Esophagus squamous epithelium (tissue), 5 donors: ENCODE measurements at regions not wholly inside any gene's neighbourhood (a gene's known extent, or its start where the extent isn't known, plus 50 kb on each side); places are given as distances from the start of the nearest gene placed in this dataset.

Experiments used
- DNase-seq: peaks from one replicate; lab custom pipeline; 2025; lab: John Stamatoyannopoulos, UW
- H3K27ac ChIP-seq, 4 donors: fragments of 200-600 bp; sonication (generic); one replicate each; pipeline ENCODE4 v1.5.1; 2016 to 2019; ENCODE audit warnings: mild to moderate bottlenecking in 1 of 4
- H3K27me3 ChIP-seq, 4 donors: fragments of 200-600 bp; sonication (generic); 1 replicate in 3 of 4; 2 replicates in 1 of 4; pipeline versions ENCODE4 v1.5.1 to v1.6.0; 2017 to 2021; ENCODE audit warnings: antibody characterized with exemption in 1 of 4
- H3K36me3 ChIP-seq, 3 donors: fragments of 200-600 bp; sonication (generic); one replicate each; pipeline ENCODE4 v1.5.1; 2016 to 2019
- H3K4me1 ChIP-seq, 3 donors: fragments of 200-600 bp; sonication (generic); one replicate each; pipeline ENCODE4 v1.5.1; 2017 to 2019
- H3K4me3 ChIP-seq, 4 donors: fragments of 200-600 bp; sonication (generic); 1 replicate in 3 of 4; 2 replicates in 1 of 4; pipeline ENCODE4 v1.5.1; 2016 to 2019; ENCODE audit warnings: mild to moderate bottlenecking in 2 of 4, moderate library complexity in 1 of 4
- H3K9me3 ChIP-seq, 3 donors: fragments of 200-600 bp; sonication (generic); one replicate each; pipeline ENCODE4 v1.5.1; 2016 to 2019
- CTCF ChIP-seq, 6 experiments: fragments of 450-650 bp in 4 of 6; fragments of 200-600 bp in 2 of 6; sonication (generic) in 2 of 6; IDR thresholded peaks; one replicate each; pipeline ENCODE4 v1.5.1; 2016 to 2019; ENCODE audit warnings: antibody characterized with exemption in 6 of 6, mild to moderate bottlenecking in 4 of 6, moderate library complexity in 4 of 6
- POLR2A ChIP-seq, 4 donors: fragments of 450-650 bp; IDR thresholded peaks; one replicate each; pipeline ENCODE4 v1.6.1; 2017; ENCODE audit warnings: antibody characterized with exemption in 4 of 4, mild to moderate bottlenecking in 4 of 4, moderate library complexity in 3 of 4
- WGBS, 2 donors: methylation state at CpG; one replicate each; pipeline ENCODE4 v1.1.5; 2018; 5-methylcytosine and 5-hydroxymethylcytosine counted together
- intact Hi-C: fragments of 100-400 bp; cut with DNase I; formaldehyde crosslinking; loops from one replicate; pipeline ENCODE4 v1.15.0; 2022
- donor health status: DM: yes; HTN: yes; CAD: no.

- Histone ChIP-seq H3K27ac (no peak overlapping the region), H3K36me3 (no peaks in the 10 kb centered on the region), H3K4me3 (no peak overlapping the region), H3K4me1 (no peaks in the 10 kb centered on the region), H3K27me3 (no peaks in the 10 kb centered on the region), H3K9me3 (no peaks in the 10 kb centered on the region)
- TF ChIP-seq CTCF (IDR thresholded peaks at IDR 0.05): no peak
- TF ChIP-seq POLR2A (IDR thresholded peaks at IDR 0.05): no peak
- WGBS, 2 donors: 58 to 65% methylated on average over 1 of the region's 1 CpG
- DNase-seq: no peak
- intact Hi-C loops: no loop called here
Measured at GRCh38 chrX:11965436-11965835, 172.8 kb upstream of the FRMPD4 start.

- DNase-seq: no peak
- WGBS, 2 donors: 43 to 47% methylated on average over 5 to 6 of the region's 6 CpGs
- no peak for TF ChIP-seq POLR2A (IDR thresholded peaks at IDR 0.05)
- no peak for TF ChIP-seq CTCF (IDR thresholded peaks at IDR 0.05)
Measured at GRCh38 chrX:11967986-11968869, 170.0 kb upstream of the FRMPD4 start.

GRCh38 chrX:11968991-11969390, 169.3 kb upstream of the FRMPD4 start:
- no peak for DNase-seq
- Histone ChIP-seq H3K27ac (no peak overlapping the region), H3K9me3 (no peaks in the 10 kb centered on the region), H3K4me1 (no peaks in the 10 kb centered on the region), H3K4me3 (no peak overlapping the region), H3K27me3 (no peaks in the 10 kb centered on the region), H3K36me3 (no peaks in the 10 kb centered on the region)
- TF ChIP-seq POLR2A (IDR thresholded peaks at IDR 0.05): no peak
- TF ChIP-seq CTCF (IDR thresholded peaks at IDR 0.05): no peak
- intact Hi-C loops: no loop called here
- WGBS, 2 donors: 51 to 61% methylated on average over 3 to 4 of the region's 4 CpGs

More at GRCh38 chrX:11967986-11968869, 170.0 kb upstream of the FRMPD4 start:
- H3K4me1 ChIP-seq: no peaks in the 10 kb centered on the region
- no peaks in the 10 kb centered on the region for H3K9me3 ChIP-seq
- intact Hi-C loops: no loop called here
- H3K27me3 ChIP-seq: no peaks in the 10 kb centered on the region
- no peaks in the 10 kb centered on the region for H3K36me3 ChIP-seq
- H3K27ac ChIP-seq: peak overlapping the region in 1 of 4 donors; percentile 13
- H3K4me3 ChIP-seq: no peak overlapping the region

- Histone ChIP-seq H3K4me1 (no peaks in the 10 kb centered on the region), H3K27me3 (no peaks in the 10 kb centered on the region), H3K36me3 (no peaks in the 10 kb centered on the region), H3K4me3 (no peak overlapping the region), H3K27ac (no peak overlapping the region), H3K9me3 (no peaks in the 10 kb centered on the region)
- DNase-seq: no peak
- WGBS, 2 donors: 52 to 58% methylated on average over 6 of the region's 6 CpGs
- intact Hi-C loops: no loop called here
- TF ChIP-seq CTCF (IDR thresholded peaks at IDR 0.05): no peak
- no peak for TF ChIP-seq POLR2A (IDR thresholded peaks at IDR 0.05)
Measured at GRCh38 chrX:11970578-11971359, 167.5 kb upstream of the FRMPD4 start.

GRCh38 chrX:11976663-11977062, 161.6 kb upstream of the FRMPD4 start:
- no peaks in the 10 kb centered on the region for H3K4me1 ChIP-seq
- H3K27ac ChIP-seq: no peak overlapping the region
- 92 to 100% methylated on average over 2 of the region's 2 CpGs for WGBS, 2 donors
- TF ChIP-seq POLR2A (IDR thresholded peaks at IDR 0.05) (no peak), CTCF (IDR thresholded peaks at IDR 0.05) (no peak)
- intact Hi-C loops: no loop called here
- no peaks in the 10 kb centered on the region for H3K36me3 ChIP-seq
- no peaks in the 10 kb centered on the region for H3K27me3 ChIP-seq
- DNase-seq: no peak
- H3K9me3 ChIP-seq: no peaks in the 10 kb centered on the region
- no peak overlapping the region for H3K4me3 ChIP-seq
